CD1c-positive myeloid dendritic cell (primary cell): ENCODE measurements at regions not wholly inside any gene's neighbourhood (a gene's known extent, or its start where the extent isn't known, plus 50 kb on each side); places are given as distances from the start of the nearest gene placed in this dataset.
A peak's percentile ranks its signal among the peaks of the same experiment; 100 is the strongest.

ENCODE experiments used
- DNase-seq: peaks from one replicate; pipeline ENCODE4 v3.0.0-alpha.2; 2016; ENCODE audit errors: extremely low spot score

DNA sequence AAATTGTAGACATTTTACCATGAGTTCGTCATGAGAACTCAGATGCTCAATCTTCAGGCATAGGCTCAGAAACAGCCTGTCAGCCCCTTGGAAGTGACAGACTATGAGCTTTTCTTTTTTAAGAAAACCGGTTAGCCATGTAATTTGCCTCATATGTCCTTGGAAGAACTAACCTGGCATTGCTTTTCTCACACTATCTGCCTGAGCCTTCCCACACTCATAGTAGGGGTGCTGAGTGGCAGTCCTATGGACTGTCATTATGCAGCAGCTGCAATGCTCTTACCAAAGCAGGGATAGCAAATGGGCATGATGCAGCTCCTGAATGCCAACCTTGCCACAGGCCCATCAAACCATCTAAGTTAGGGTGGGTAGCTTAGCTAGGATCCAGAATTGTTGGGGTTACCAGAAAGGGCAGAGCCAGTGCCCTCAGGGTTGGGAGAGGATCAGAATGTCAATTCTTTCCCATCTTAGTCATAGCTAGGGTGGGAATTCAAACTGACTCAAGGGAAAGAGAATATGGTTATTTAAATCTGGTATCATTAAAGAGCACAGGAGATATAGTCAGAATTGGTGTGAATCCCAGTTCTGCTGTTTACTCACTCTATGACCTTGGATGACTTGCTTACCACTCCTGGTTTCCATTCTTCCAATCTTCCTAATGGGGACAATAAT is 230.6 kb upstream of the CPEB2 start:
- DNase-seq = no peak

DNA sequence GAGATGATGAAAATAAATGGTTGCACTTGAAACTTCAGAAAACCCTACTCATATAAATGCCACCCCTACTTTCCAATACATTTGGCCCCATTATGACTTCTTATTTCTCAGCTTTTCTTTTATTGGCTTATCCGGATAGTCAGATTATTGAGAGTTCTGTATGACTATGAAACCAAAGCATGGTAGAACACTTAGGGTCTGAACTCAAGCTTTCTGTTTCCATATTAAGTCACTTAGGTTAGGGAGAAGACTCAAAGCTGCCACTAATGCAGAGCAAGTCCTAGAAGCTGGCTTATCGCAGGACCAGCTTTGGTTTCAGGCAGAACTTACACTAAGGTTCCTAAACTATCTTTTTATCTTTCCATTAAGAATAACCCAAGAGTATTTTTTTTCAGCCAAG is 229.9 kb upstream of the CPEB2 start:
- no peak for DNase-seq

DNA sequence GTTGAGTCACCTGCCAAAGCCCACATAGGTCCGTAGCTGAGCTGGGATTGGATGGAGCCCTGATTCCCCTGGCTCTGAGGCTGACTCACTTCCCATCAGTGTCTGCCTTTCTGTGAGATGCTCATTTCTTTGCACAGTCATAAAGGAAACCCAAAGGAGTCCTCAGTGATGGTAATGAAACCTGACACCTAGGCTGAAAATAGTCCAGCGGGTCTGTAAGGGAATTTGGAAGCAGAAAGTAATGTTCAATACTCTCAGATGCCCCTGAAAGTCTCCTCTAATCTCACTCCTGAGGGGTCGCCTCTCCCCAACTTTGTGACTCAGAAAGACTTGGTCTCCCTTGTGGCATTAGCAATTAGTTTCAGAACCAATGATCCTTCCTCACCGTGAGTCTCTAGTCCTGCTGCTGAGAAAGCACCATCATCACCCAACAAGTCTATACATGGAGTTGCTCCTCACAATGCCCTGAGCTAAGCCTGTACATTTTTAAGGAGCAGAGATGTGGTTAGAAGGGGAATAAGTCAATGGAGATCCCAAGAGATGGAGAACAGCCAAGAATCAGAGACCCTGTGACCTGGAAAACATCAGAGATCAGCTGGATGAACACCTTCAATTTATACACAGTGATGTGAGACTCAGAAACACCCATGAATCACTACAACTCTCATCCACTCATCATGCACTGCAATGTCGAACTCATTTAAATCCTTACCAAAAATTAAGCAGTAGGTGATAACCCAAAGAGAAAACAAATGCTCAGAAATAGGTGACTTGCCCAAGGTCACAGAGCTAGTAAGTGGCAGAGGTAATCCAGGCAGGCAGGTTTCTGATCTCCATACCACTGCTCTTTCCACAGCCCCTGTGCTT is 219.0 kb upstream of the CPEB2 start:
- no peak for DNase-seq

DNA sequence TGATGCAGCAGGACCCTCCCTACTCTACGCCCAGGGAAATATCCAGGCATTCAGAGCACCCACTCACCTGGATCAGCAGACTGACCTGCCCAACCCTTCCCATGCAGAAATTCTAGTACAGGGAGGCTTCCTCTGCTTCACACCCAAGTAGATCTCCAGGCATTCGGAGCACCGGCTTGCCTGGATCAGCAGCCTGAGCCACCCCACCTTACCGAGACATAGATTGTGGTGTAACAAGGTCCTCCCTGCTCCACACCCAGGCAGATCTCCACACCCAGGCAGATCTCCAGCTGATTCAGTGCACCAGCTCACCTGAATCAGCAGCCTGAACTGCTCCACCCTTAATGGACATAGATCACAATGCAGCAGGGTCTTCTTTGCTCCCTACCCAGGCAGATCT is 215.1 kb upstream of the CPEB2 start:
- no peak for DNase-seq

DNA sequence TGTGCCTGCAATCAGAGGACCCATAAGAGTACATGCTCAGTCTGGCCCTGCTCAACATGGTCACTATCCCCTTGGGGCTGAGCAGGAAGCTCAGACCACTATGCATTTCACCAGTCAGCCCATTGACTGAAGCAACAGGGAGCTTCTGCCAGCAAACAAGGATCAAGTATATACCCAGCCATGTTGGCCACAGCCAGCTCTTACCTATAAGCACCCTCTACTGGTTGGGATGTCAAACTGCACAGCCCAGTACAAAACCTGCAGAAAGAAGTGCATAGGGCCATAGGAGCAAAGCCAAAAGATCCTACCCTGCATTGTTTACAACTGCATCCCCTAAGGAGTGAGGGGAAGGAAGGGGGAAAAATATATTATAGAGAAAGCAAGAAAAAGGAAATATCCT is 214.4 kb upstream of the CPEB2 start:
- DNase-seq = peak; percentile 47

DNA sequence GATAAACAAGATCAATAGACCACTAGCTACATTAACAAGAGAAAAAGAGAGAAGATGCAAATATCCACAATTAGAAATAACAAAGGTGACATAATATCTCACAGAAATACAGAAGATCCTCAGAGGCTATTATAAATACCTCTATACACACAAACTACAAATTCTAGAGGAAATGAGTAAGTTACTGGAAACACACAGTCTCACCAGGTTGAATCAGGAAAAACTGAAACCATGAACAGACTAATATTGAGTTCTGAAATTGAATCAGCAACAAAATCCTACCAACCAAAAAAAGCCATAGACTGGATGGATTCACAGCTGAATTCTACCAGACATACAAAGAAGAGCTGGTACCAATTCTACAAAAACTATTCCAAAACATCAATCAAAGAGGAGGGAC is 211.8 kb upstream of the CPEB2 start:
- DNase-seq = no peak

DNA sequence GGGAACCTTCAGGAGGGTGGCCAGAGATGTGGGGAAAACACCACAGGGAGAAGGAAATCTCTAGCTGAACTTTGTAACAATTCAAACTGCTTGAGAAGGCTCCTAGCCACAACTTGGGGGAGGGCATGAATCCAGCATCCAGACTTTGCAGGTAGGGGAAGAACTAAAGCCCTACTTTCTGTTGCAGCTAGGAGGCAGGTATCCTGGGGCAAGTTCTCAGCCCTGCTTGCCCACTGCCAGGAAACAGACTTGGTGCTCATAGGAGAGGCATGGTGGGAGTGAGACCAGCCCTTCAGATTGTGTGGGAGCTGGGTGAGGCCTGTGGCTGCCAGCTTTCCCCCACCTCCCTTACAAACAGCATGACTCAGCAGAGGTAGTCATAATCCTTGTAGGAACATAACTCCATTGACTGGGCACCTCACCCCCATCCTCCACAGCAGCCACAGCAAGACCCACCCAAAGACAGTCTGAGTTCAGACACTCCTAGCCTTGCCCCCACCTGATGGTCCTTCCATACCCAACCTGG is 209.5 kb upstream of the CPEB2 start:
- DNase-seq = no peak

DNA sequence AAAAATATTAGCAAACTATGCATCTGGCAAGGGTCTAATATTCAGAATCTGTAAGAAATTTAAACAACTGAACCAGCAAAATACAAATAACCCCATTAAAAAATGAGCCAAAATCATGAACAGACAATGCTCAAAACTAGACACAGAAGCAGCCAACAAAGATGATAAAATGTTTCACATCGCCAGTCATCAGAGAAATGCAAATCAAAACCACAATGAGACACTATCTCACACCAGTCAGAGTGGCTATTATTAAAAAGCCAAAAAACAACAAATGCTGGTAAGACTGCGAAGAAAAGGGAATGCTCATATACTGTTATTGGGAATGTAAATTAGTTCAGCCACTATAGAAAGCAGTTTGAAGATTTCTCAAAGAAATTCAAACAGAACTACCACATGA is 201.3 kb upstream of the CPEB2 start:
- no peak for DNase-seq

DNA sequence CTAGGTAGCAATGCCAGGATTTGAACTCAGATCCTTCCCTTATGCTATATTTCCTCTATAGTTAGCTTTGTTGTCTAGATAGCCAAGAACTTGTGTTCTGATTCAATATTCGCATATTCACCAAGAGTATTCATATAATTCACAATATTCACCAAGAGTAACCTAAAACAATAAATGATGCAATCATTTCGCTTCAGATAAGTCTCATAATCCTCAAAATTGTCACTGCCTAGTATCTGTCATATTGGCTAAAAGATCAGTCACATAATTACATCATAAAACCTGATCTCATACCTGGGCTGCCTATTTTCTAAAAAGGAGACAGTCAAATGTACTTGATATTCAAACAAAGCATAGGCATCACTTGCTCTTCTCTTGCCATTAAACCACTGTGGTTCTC is 199.7 kb upstream of the CPEB2 start:
- DNase-seq = no peak

DNA sequence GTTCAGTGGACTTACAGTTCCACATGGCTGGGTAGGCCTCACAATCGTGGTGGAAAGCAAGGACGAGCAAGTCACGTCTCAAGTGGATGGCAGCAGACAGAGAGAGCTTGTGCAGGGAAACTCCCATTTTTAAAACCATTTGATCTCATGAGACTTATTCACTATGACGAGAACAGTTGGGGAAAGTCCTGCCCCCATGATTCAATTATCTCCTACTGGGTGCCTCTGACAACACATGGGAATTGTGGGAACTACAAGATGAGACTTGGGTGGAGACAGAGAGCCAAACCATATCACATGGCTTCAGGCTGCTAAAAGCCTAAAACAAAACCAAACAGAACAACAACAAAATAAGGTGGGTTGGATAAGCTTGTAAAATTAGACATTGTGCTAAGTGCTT is 194.4 kb upstream of the CPEB2 start:
- DNase-seq = no peak

DNA sequence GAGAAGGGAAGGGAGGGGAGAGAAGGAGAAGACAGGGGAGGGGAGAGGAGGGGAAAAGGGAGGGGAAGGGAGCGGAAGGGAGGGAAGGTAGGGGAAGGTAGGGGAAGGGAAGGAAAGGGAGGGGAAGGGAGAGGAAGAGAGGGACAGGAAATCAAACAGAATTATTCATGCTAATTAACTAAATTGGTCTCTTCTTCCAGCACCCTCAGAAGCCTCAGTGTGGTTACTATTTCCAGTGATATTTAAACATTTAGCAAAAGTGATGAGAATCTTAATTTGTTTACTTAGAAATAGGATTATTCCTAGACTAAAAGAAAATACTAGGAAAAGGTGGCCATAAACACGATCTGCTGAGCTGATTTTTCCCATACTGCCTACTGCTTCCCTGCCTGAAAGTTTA is 193.1 kb upstream of the CPEB2 start:
- DNase-seq = no peak

DNA sequence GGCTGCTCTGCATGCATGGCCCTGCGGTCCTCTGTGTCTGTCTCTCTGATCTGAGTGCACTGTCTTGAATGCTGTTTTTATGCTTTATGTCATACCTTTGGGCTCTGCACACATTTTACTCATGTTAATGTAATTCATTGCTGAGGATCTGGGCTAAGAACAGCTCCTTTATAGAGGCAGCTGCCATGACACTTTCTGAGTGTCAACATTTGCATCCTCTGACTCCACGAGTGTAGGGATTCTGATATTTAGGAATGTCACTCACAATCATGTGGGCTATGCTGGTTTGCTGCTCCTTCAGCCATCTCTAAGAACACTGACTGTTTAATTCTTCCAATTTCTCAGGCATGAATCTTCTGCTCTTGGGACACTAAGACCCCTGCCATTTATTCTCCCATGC is 192.2 kb upstream of the CPEB2 start:
- no peak for DNase-seq

DNA sequence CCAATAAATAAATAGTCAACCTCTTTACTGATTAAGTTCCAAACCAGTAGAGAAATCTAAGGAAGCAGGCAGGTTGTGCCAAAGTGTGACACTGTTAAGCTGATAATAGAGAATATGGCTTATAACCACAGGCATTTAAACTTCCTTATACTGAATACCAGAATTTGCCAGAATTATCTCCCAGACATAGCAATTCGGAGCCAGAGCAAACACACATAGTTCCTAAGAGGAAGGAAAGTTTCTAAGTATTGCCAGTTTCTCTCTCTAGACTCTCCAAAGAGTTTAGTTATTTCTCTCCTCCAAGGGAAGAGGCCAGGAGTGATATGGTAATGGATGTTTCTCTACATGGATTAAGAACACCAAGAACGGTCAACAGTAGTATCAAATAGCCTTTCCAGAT is 191.7 kb upstream of the CPEB2 start:
- DNase-seq = no peak

DNA sequence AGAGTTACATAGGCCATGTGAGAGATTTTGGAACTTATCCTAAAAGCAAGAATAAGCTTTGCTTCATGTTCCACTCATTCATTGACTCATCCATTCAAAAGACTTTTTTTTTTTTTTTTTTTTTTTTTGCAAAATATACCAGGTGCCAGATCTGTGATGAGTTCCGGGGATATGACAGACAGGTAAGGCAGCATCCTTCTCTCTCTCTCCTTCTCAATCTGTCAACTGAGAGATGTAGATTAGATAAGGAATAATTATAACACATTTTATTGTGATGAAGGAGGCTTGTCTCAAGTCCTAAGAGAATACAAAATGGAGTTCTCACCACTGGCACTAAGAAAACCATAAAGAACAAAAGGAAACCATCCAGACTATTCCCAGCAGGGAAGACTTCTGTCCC is 190.2 kb upstream of the CPEB2 start:
- no peak for DNase-seq

DNA sequence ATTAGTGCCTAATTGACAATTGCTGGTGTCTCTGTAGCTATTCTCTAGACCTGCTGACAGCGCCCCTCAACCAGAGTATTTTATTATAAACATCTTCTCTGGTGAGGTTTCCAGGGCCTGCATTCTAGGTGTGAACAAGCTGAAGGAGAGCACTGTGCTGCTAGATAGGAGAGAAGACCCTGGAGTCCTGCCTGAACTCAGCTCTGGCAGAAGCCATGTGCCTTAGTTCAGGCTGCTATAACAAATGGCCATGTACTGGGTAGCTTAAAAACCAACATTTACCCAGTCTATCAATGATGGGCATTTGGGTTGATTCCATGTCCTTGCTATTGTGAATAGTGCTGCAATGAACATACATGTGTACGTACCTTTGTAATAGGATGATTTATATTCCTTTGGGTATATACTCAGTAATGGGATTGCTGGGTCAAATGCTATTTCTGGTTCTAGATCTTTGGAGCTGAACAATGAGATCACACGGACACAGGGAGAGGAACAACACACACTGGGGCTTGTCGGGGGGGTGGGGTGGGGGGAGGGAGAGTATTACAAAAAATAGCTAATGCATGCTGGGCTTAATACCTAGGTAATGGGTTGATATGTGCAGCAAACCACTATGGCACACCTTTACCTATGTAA is 185.5 kb upstream of the CPEB2 start:
- DNase-seq = no peak

DNA sequence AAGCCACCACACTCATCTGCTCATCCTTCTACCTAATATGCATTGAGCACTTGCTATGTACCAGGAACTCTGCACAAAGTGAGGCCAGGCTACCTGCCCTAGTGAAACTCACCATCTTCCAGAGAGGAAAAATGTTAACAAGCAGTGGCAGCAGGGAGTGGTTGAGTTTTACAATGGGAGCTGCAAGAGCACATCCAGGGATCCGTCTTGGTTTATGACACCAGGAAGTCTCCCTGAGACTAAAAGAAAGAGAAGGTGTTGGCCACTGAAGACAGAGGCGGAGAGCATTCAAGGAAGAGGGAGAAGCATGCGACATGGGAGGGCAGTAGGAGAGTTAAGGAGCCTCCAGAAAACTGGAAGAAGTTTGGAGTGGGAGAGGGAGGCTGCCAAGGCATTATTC is 178.1 kb upstream of the CPEB2 start:
- DNase-seq = no peak

DNA sequence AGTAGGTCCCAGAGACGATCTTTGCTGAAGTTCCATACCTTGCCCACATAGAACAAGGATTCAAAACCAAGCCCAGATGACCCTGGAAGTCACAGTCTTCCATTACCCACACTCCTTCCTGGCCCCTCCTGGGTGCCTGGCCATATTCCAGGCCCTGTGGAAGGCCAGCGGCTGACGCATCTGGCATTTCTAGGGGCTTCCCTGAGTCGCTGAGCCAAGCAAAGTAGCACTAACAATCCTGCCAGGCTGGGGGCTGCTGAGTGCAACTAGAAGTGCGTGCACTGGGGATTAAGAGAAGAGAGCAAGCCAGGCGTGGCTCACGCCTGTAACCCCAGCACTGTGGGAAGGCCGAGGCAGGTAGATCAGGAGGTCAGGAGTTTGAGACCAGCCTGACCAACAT is 175.2 kb upstream of the CPEB2 start:
- no peak for DNase-seq

DNA sequence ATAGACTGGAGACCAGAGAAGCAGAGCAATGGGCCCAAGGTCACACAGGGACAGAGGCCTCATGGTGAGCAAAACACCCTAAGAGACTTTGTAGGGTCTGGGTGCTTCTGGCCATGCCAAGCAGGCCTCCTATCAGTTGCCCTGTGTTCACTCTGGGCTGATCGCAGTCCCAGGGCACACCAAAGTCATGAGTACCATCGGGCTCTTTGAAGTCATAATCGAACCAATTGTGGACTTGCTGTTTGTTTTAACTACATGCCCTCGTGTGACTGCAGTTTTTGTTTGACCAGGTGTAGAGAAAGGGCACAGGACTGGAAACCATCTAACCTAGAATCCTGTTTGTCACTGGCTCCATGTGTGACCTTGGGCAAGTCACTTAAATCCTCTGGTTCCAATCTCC is 172.5 kb upstream of the CPEB2 start:
- no peak for DNase-seq

DNA sequence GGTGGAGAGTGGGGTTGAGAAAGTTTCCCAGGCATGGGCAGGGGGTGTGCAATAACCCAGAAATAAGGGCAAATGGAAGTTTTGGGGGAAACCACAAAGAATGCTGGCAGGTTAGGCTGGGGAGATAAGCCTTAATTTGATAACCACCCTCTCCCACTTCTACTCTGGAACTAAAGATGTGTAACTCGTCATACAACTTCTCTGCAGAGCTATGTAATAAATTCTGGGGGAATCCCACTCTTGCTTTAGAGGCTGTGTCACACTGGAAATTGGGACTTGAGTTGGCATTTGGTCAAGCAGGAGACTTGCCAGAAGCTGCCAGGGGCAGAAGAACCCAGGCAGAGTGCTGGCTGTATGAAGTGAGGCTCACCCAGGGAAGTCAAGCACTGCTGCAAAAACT is 170.9 kb upstream of the CPEB2 start:
- DNase-seq = no peak

DNA sequence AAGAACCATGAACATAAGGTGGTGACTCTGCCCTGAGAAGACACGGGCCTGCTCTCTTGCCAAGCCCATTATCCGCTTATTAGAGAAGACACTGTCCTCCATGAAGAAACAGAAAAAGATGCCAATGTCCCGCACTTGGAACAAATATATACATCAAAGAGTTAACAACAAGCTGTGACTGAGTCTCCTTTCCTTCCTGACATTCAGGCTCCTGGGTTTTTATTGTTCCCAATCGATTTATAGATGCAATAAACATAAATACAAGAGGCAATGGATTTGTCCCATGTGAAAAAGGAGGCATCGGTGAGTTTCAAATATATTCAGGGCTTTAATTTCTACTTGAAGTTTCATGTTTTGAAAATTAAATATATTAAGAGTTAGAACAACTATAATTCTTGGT is 169.2 kb upstream of the CPEB2 start:
- DNase-seq = no peak

DNA sequence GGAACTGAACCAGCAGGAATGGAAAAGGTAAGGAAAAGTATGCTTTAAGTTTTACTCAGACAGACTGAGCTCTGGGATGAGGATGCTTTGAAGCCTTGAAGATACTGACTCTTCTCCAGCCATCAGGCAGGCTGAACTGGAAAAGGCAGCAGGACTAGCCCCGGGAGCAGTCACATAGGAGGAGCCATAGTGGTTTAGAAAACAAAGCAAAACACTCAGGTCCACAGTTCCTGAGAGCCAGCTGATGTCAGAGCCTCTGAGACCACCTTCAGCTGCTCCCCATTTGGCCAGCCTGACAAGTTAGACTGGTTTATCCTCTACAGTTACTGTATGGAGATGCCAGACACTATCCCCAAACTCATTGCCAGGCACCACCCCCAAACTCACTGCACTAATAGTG is 167.9 kb upstream of the CPEB2 start:
- DNase-seq = no peak

DNA sequence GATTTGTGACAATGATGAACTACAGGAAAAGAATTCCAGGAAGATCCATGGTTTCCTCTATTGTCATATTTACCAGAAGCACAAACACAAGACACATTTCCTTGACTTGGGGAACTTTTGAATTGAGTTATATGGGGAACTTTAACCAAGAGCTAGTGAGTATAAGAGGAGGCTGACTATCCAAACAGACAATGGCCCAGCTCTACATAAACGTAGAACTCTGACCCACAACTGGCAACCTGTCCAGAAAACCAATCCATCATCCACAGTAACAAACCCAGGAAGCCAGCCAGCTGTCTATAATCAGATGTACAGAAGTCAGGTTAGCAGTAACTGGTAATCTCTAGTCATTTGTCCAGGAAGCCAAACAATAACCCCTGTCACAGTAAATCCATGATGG is 167.0 kb upstream of the CPEB2 start:
- no peak for DNase-seq
